ENCODE measurements at regions not wholly inside any gene's neighbourhood (a gene's known extent, or its start where the extent isn't known, plus 50 kb on each side); places are given as distances from the start of the nearest gene placed in this dataset.

DNA sequence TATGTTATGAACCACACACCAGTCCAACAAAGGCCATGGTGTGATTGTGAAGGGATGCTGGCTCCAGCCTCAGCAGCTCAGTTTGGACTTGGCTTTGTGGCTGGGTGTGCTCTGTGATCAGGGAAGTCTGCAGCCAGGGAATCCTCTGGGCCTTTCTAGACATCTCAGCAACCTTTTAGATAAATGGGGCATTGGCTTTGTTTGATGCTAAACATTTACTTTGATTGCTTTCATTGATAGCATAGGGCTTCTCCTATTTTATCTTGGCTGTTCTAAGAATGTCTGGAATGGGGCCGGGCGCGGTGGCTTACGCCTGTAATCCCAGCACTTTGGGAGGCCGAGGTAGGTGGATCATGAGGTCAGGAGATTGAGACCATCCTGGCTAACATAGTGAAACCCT is 104.5 kb downstream of the VAPA start:
- TF ChIP-seq, protein P1, sequence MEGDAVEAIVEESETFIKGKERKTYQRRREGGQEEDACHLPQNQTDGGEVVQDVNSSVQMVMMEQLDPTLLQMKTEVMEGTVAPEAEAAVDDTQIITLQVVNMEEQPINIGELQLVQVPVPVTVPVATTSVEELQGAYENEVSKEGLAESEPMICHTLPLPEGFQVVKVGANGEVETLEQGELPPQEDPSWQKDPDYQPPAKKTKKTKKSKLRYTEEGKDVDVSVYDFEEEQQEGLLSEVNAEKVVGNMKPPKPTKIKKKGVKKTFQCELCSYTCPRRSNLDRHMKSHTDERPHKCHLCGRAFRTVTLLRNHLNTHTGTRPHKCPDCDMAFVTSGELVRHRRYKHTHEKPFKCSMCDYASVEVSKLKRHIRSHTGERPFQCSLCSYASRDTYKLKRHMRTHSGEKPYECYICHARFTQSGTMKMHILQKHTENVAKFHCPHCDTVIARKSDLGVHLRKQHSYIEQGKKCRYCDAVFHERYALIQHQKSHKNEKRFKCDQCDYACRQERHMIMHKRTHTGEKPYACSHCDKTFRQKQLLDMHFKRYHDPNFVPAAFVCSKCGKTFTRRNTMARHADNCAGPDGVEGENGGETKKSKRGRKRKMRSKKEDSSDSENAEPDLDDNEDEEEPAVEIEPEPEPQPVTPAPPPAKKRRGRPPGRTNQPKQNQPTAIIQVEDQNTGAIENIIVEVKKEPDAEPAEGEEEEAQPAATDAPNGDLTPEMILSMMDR (conservative IDR thresholded peaks at IDR 0.05), result no peak
- TF ChIP-seq ZFX (IDR thresholded peaks at IDR 0.05), result no peak
